HG02588 (cell line): ENCODE measurements at regions not wholly inside any gene's neighbourhood (a gene's known extent, or its start where the extent isn't known, plus 50 kb on each side); places are given as distances from the start of the nearest gene placed in this dataset.
A peak's percentile ranks its signal among the peaks of the same experiment; 100 is the strongest.

Source experiments
- ATAC-seq: cut with Tn5 transposase; IDR thresholded peaks from one replicate; pipeline ENCODE4 v1.9.1; 2021; ENCODE audit warnings: mild to moderate bottlenecking, moderate library complexity; ENCODE audit not compliant: unreplicated experiment

GRCh38 chr14:49970474-49971147 lies 77.7 kb downstream of the ARF6 start:
- ATAC-seq = peak; percentile 14

- ATAC-seq = peak; percentile 92
Measured at GRCh38 chr14:49971156-49972130, 78.6 kb downstream of the ARF6 start.

GRCh38 chr14:49972131-49972671 lies 79.3 kb downstream of the ARF6 start:
- no peak for ATAC-seq

GRCh38 chr14:49972823-49973222 lies 79.9 kb downstream of the ARF6 start:
- ATAC-seq = no peak

GRCh38 chr14:49975276-49975675 lies 82.4 kb downstream of the ARF6 start:
- no peak for ATAC-seq

GRCh38 chr14:49975799-49976198 lies 82.9 kb downstream of the ARF6 start:
- no peak for ATAC-seq

GRCh38 chr14:49977126-49977841 lies 84.4 kb downstream of the ARF6 start:
- ATAC-seq = peak; percentile 78

- ATAC-seq = no peak
Measured at GRCh38 chr14:49980027-49980426, 87.1 kb downstream of the ARF6 start.

GRCh38 chr14:49982082-49982481 lies 89.2 kb downstream of the ARF6 start:
- ATAC-seq = no peak

GRCh38 chr14:49982501-49982951 lies 89.6 kb downstream of the ARF6 start:
- no peak for ATAC-seq

- ATAC-seq = no peak
Measured at GRCh38 chr14:49984424-49984823, 91.5 kb downstream of the ARF6 start.

GRCh38 chr14:49986343-49987014 lies 93.6 kb downstream of the ARF6 start:
- no peak for ATAC-seq

GRCh38 chr14:49988080-49988990 lies 95.5 kb downstream of the ARF6 start:
- no peak for ATAC-seq

GRCh38 chr14:49989966-49990365 lies 97.1 kb downstream of the ARF6 start:
- no peak for ATAC-seq

GRCh38 chr14:49991491-49991890 lies 98.6 kb downstream of the ARF6 start:
- ATAC-seq = no peak

- ATAC-seq = no peak
Measured at GRCh38 chr14:49992036-49992435, 99.2 kb downstream of the ARF6 start.

GRCh38 chr14:49992448-49992847 lies 99.6 kb downstream of the ARF6 start:
- ATAC-seq = no peak

GRCh38 chr14:49992901-49993339 lies 100.0 kb downstream of the ARF6 start:
- peak; percentile 95 for ATAC-seq

- no peak for ATAC-seq
Measured at GRCh38 chr14:49993565-49993964, 100.7 kb downstream of the ARF6 start.
